ENCODE measurements at regions not wholly inside any gene's neighbourhood (a gene's known extent, or its start where the extent isn't known, plus 50 kb on each side); places are given as distances from the start of the nearest gene placed in this dataset.

DNA sequence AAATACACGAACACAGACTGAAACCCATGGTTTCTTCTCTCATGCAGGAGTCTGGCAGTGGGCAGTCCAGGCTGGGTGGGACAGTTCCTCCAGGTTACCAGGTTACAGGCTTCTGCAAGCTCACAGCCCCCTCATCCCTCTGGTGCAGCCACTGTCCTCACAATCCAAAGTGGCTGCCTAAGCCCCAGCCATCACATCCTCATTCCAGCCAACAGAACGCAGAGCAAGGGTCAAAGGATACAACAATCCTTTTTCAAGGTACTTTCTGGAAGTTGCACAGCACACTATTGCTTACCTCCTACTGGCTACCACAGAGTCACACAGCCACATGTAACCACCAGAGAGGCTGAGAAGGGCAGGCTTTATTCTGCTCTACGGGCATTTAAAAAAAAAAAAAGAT lies 154.6 kb downstream of the NUP210 start:
- Histone ChIP-seq H2AK9ac (replicated peaks; ENCODE audit: low read depth, low read length, poor library complexity) (no peak overlapping the region), H3K23ac (ENCODE audit: low read depth, low read length) (no peak overlapping the region), H3K56ac (ENCODE audit: extremely low read depth, insufficient read depth, low read length) (no peak overlapping the region), H3K4me2 (ENCODE audit: low read depth, low read length) (no peak overlapping the region), H2AK5ac (ENCODE audit: low read depth, low read length) (no peak overlapping the region), H4K91ac (ENCODE audit: insufficient read depth, low read depth, low read length) (no peak overlapping the region), H3K4me3 (ENCODE audit: insufficient read depth, low read depth, low read length) (no peak overlapping the region), H2BK20ac (ENCODE audit: low read depth, low read length) (no peak overlapping the region), H3K4ac (ENCODE audit: low read depth, low read length) (no peak overlapping the region), H3K9me1 (ENCODE audit: insufficient read depth, low read length) (no peaks in the 10 kb centered on the region), H3K9ac (ENCODE audit: low read depth, low read length) (no peak overlapping the region), H3K36me3 (ENCODE audit: control insufficient read depth, insufficient read depth, low read length) (no peaks in the 10 kb centered on the region), H2BK120ac (ENCODE audit: low read depth, low read length) (no peak overlapping the region), H2BK5ac (ENCODE audit: low read depth, low read length, poor library complexity, severe bottlenecking) (no peak overlapping the region), H4K5ac (ENCODE audit: low read depth, low read length) (no peak overlapping the region), H4K20me1 (ENCODE audit: insufficient read depth, low read length) (no peaks in the 10 kb centered on the region), H3K79me1 (ENCODE audit: low read depth in 1 of 2, low read length in 2 of 2) (no peaks in the 10 kb centered on the region), H3K14ac (replicated peaks; ENCODE audit: low read depth, low read length) (no peak overlapping the region), H2AFZ (replicated peaks; ENCODE audit: low read length, poor library complexity) (no peak overlapping the region), H3K9me3 (ENCODE audit: control insufficient read depth, insufficient read depth, low read length) (0 out of 2 replicates have a peak, but pooled peaks cover 2% of the 10 kb centered on the region), H4K8ac (ENCODE audit: low read depth in 2 of 2, low read length in 2 of 2) (no peak overlapping the region), H3K27ac (ENCODE audit: insufficient read depth, low read length) (no peak overlapping the region), H2BK15ac (ENCODE audit: low read depth, low read length) (no peak overlapping the region), H3K27me3 (ENCODE audit: control insufficient read depth, insufficient read depth, low read length) (peaks cover 6% of the 10 kb centered on the region; the same call in 1 of the 2 replicates), H3K4me1 (ENCODE audit: control insufficient read depth, insufficient read depth, low read length) (no peaks in the 10 kb centered on the region), H3K18ac (ENCODE audit: low read depth, low read length) (no peak overlapping the region)
- intact Hi-C loops (cut with micrococcal nuclease): no loop called here
- no peak for ATAC-seq (ENCODE audit: low read depth)
- no CpG with 5 or more reads among the region's 3 CpGs for WGBS, 2 experiments (ENCODE audit: extremely low coverage in 2 of 2, insufficient read length in 1 of 2)
- ChIA-PET CTCF (interaction anchor here (0.6 kb wide), 1 partner anchor 17 kb away, joined by 4 read pairs; no protein-coding TSS in a partner anchor), POLR2A (ENCODE audit: unreplicated experiment) (no interaction called here)
- no TSS peak for BruUV-seq (replicated peaks)
- in situ Hi-C loops (cut with MboI; ENCODE audit: low sequenced_read_pairs): no loop called here
- no peak for DNase-seq
- TF ChIP-seq MAZ (IDR thresholded peaks at IDR 0.05; ENCODE audit: borderline replicate concordance, low read depth, low read length): no peak
- TF ChIP-seq, protein P1, sequence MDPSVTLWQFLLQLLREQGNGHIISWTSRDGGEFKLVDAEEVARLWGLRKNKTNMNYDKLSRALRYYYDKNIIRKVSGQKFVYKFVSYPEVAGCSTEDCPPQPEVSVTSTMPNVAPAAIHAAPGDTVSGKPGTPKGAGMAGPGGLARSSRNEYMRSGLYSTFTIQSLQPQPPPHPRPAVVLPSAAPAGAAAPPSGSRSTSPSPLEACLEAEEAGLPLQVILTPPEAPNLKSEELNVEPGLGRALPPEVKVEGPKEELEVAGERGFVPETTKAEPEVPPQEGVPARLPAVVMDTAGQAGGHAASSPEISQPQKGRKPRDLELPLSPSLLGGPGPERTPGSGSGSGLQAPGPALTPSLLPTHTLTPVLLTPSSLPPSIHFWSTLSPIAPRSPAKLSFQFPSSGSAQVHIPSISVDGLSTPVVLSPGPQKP (IDR thresholded peaks at IDR 0.05; ENCODE audit: borderline replicate concordance, low read depth, low read length): no peak
- TF ChIP-seq RAD21 (IDR thresholded peaks at IDR 0.05; ENCODE audit: low read length): no peak
- TF ChIP-seq SMC3 (IDR thresholded peaks at IDR 0.05; ENCODE audit: low read depth, low read length): no peak
- TF ChIP-seq, protein P2, sequence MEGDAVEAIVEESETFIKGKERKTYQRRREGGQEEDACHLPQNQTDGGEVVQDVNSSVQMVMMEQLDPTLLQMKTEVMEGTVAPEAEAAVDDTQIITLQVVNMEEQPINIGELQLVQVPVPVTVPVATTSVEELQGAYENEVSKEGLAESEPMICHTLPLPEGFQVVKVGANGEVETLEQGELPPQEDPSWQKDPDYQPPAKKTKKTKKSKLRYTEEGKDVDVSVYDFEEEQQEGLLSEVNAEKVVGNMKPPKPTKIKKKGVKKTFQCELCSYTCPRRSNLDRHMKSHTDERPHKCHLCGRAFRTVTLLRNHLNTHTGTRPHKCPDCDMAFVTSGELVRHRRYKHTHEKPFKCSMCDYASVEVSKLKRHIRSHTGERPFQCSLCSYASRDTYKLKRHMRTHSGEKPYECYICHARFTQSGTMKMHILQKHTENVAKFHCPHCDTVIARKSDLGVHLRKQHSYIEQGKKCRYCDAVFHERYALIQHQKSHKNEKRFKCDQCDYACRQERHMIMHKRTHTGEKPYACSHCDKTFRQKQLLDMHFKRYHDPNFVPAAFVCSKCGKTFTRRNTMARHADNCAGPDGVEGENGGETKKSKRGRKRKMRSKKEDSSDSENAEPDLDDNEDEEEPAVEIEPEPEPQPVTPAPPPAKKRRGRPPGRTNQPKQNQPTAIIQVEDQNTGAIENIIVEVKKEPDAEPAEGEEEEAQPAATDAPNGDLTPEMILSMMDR (conservative IDR thresholded peaks at IDR 0.05; ENCODE audit: low read depth, low read length): no peak
- no peak for TF ChIP-seq NFE2L2 (IDR thresholded peaks at IDR 0.05; ENCODE audit: low read depth, low read length)
- dilution Hi-C loops (cut with HindIII; ENCODE audit: low sequenced_read_pairs, unreplicated experiment): no loop called here
